SK-N-SH (cell line): ENCODE measurements at regions not wholly inside any gene's neighbourhood (a gene's known extent, or its start where the extent isn't known, plus 50 kb on each side); places are given as distances from the start of the nearest gene placed in this dataset.

Experiments
- CTCF ChIA-PET: fragments of 300-600, 350-600 bp; formaldehyde crosslinking; extraction: SDS; loops from one replicate; lab custom pipeline; 2021; lab: Yijun Ruan, JAX
- POLR2A ChIA-PET: fragments of 350-600 bp; sonication (Branson Sonifier 250); formaldehyde crosslinking; extraction: SDS; loops from one replicate; lab custom pipeline; 2020; ENCODE audit warnings: antibody characterized with exemption, inconsistent platforms; lab: Yijun Ruan, JAX
- DNase-seq: peaks from one replicate; pipeline ENCODE4 v3.0.0; 2012
- H2AFZ ChIP-seq: fragments of 200-600 bp; sonication (generic); 2 replicates; pipeline ENCODE4 v1.8.1; 2016; ENCODE audit warnings: antibody characterized with exemption, mild to moderate bottlenecking, low read depth
- H3F3A ChIP-seq: fragments of 200-600 bp; sonication (generic); replicated peaks from 2 replicates; pipeline ENCODE3; 2016; ENCODE audit warnings: antibody characterized with exemption, mild to moderate bottlenecking; ENCODE audit not compliant: insufficient read depth
- H3K27ac ChIP-seq, 2 experiments: fragments of 200-500 bp in 1 of 2; fragments of 200-600 bp in 1 of 2; sonication (Bioruptor generic) in 1 of 2; sonication (generic), shearing (Covaris generic) in 1 of 2; 2 replicates each; pipeline versions ENCODE4 v1.5.1 to v1.6.1; 2014 to 2016; ENCODE audit warnings: low read depth in 2 of 2, inconsistent platforms in 1 of 2, low read length in 1 of 2, mild to moderate bottlenecking in 1 of 2, mixed read lengths in 1 of 2
- H3K27me3 ChIP-seq: fragments of 200-600 bp; sonication (generic), shearing (Covaris generic); 2 replicates; pipeline ENCODE4 v1.6.1; 2016; ENCODE audit warnings: mixed run types; ENCODE audit not compliant: insufficient read depth
- H3K36me3 ChIP-seq, 2 experiments: fragments of 200-500 bp in 1 of 2; fragments of 200-600 bp in 1 of 2; sonication (Bioruptor generic) in 1 of 2; sonication (generic) in 1 of 2; replicated peaks in 1 of 2; 2 replicates each; pipeline versions ENCODE3 to v1.5.1; 2014 to 2016; ENCODE audit warnings: low read length in 1 of 2, mild to moderate bottlenecking in 1 of 2; ENCODE audit not compliant: insufficient read depth in 2 of 2, control insufficient read depth in 1 of 2
- H3K4me1 ChIP-seq, 2 experiments: fragments of 200-500 bp in 1 of 2; fragments of 200-600 bp in 1 of 2; sonication (Bioruptor generic) in 1 of 2; sonication (generic), shearing (Covaris generic) in 1 of 2; 2 replicates each; pipeline versions ENCODE4 v1.5.1 to v1.6.1; 2014 to 2016; ENCODE audit warnings: low read depth in 1 of 2, low read length in 1 of 2, mixed run types in 1 of 2; ENCODE audit not compliant: insufficient read depth in 2 of 2, control insufficient read depth in 1 of 2
- H3K4me2 ChIP-seq: fragments of 200-600 bp; sonication (generic), shearing (Covaris generic); 2 replicates; pipeline ENCODE4 v1.6.1; 2017; ENCODE audit warnings: mixed run types
- H3K4me3 ChIP-seq, 2 experiments: fragments of 200-500 bp in 1 of 2; fragments of 200-600 bp in 1 of 2; sonication (Bioruptor generic) in 1 of 2; sonication (generic), shearing (Covaris generic) in 1 of 2; 2 replicates each; pipeline versions ENCODE4 v1.5.1 to v1.8.1; 2014 to 2016; ENCODE audit warnings: low read depth in 2 of 2, inconsistent platforms in 1 of 2, low read length in 1 of 2, mild to moderate bottlenecking in 1 of 2, mixed read lengths in 1 of 2, moderate library complexity in 1 of 2
- H3K79me2 ChIP-seq: fragments of 200-600 bp; sonication (generic); 2 replicates; pipeline ENCODE4 v1.8.1; 2017; ENCODE audit warnings: mild to moderate bottlenecking; ENCODE audit not compliant: insufficient read depth
- H3K9ac ChIP-seq: fragments of 200-600 bp; sonication (generic); 2 replicates; pipeline ENCODE4 v1.6.1; 2017; ENCODE audit warnings: mixed run types
- H3K9me2 ChIP-seq: fragments of 200-600 bp; sonication (generic); 2 replicates; pipeline ENCODE4 v1.6.1; 2017; ENCODE audit warnings: mixed run types
- H3K9me3 ChIP-seq: fragments of 200-600 bp; sonication (generic); 2 replicates; pipeline ENCODE4 v1.6.1; 2017; ENCODE audit warnings: mixed run types, mild to moderate bottlenecking, moderate library complexity
- H4K20me1 ChIP-seq: fragments of 200-600 bp; sonication (generic); 2 replicates; pipeline ENCODE4 v1.6.1; 2017; ENCODE audit warnings: mild to moderate bottlenecking, mixed run types; ENCODE audit not compliant: insufficient read depth
- CHD2 ChIP-seq: fragments of 150-350 bp; IDR thresholded peaks from 2 replicates; pipeline ENCODE4 v1.6.1; 2018; ENCODE audit warnings: low read length; ENCODE audit not compliant: partially characterized antibody
- CTCF ChIP-seq: fragments of 200-600 bp; sonication (generic); IDR thresholded peaks from 2 replicates; pipeline ENCODE4 v1.6.1; 2017; ENCODE audit warnings: antibody characterized with exemption, mild to moderate bottlenecking, moderate library complexity
- ELF1 ChIP-seq: IDR thresholded peaks from 2 replicates; pipeline ENCODE4 v1.4.0; 2012
- FOXJ3 ChIP-seq: sonication (generic); formaldehyde crosslinking; IDR thresholded peaks from 2 replicates; pipeline ENCODE4 v1.5.1; 2020; ENCODE audit warnings: mild to moderate bottlenecking, missing genetic modification reagents
- GATA2 ChIP-seq: sonication (generic); formaldehyde crosslinking; IDR thresholded peaks from 2 replicates; pipeline ENCODE4 v1.5.0; 2020; ENCODE audit warnings: mild to moderate bottlenecking, missing genetic modification reagents
- MEF2A ChIP-seq: IDR thresholded peaks from 2 replicates; pipeline ENCODE4 v1.4.0; 2012; ENCODE audit warnings: low read depth, borderline replicate concordance
- NFIC ChIP-seq: IDR thresholded peaks from 2 replicates; pipeline ENCODE4 v1.4.0; 2012; ENCODE audit warnings: borderline replicate concordance
- NRF1 ChIP-seq: IDR thresholded peaks from 2 replicates; pipeline ENCODE4 v1.6.1; 2012; ENCODE audit warnings: low read depth, mild to moderate bottlenecking, low read length
- PBX3 ChIP-seq: IDR thresholded peaks from 2 replicates; pipeline ENCODE4; 2012
- RAD21 ChIP-seq: IDR thresholded peaks from 2 replicates; pipeline ENCODE4 v1.6.1; 2012; ENCODE audit warnings: mild to moderate bottlenecking, low read length
- REST ChIP-seq: IDR thresholded peaks from 2 replicates; pipeline ENCODE4 v1.6.1; 2012; ENCODE audit warnings: mild to moderate bottlenecking, low read depth, low read length, moderate library complexity
- RFX5 ChIP-seq: IDR thresholded peaks from 2 replicates; pipeline ENCODE4 v1.6.1; 2012; ENCODE audit warnings: mild to moderate bottlenecking, improper control_type of control experiment, low read length
- SIN3A ChIP-seq: IDR thresholded peaks from 2 replicates; pipeline ENCODE4 v1.6.1; 2012; ENCODE audit warnings: low read depth, mild to moderate bottlenecking, low read length, moderate library complexity, borderline replicate concordance
- TCF12 ChIP-seq: IDR thresholded peaks from 2 replicates; pipeline ENCODE4 v1.4.0; 2012
- TEAD4 ChIP-seq: IDR thresholded peaks from 2 replicates; pipeline ENCODE4 v1.4.0; 2012; ENCODE audit warnings: mild to moderate bottlenecking, borderline replicate concordance; ENCODE audit not compliant: insufficient read depth
- USF2 ChIP-seq: fragments of 150-350 bp; IDR thresholded peaks from 2 replicates; pipeline ENCODE4 v1.6.1; 2017; ENCODE audit warnings: antibody characterized with exemption, low read length, low read depth, borderline replicate concordance
- WGBS: methylation state at CpG from one replicate; pipeline ENCODE4 v1.1.6; 2017; ENCODE audit warnings: low lambda C conversion rate; 5-methylcytosine and 5-hydroxymethylcytosine counted together

- no peak for TF ChIP-seq USF2
- no peak for TF ChIP-seq SIN3A
Observed at GRCh38 chr9:103681435-103681834, 412.7 kb upstream of the SMC2 start (continued).

- Histone ChIP-seq H3K27ac (no peak overlapping the region), H3K4me1 (no peaks in the 10 kb centered on the region), H3K4me3 (no peak overlapping the region), H3K9me2 (no peaks in the 10 kb centered on the region), H3F3A (no peaks in the 10 kb centered on the region), H3K79me2 (no peaks in the 10 kb centered on the region), H3K36me3 (no peaks in the 10 kb centered on the region), H3K27me3 (no peaks in the 10 kb centered on the region), H2AFZ (no peak overlapping the region), H4K20me1 (no peaks in the 10 kb centered on the region), H3K4me2 (no peak overlapping the region), H3K9ac (no peak overlapping the region), H3K9me3 (no peaks in the 10 kb centered on the region)
- ChIA-PET POLR2A (no interaction called here), CTCF (no interaction called here)
- WGBS, result 49% methylated on average over 3 of the region's 3 CpGs
- TF ChIP-seq FOXJ3 (CRISPR knock-in tag) (no peak), MEF2A (no peak), ELF1 (no peak), TCF12 (no peak), TEAD4 (no peak), RFX5 (no peak), GATA2 (CRISPR knock-in tag) (no peak), NFIC (no peak), PBX3 (no peak), RAD21 (no peak), REST (no peak), CHD2 (no peak), CTCF (no peak), USF2 (no peak), NRF1 (no peak)
- DNase-seq, result no peak
Observed at GRCh38 chr9:103700195-103700962, 393.7 kb upstream of the SMC2 start.
